Fibroblast of skin of right quadriceps (primary cell): ENCODE measurements at regions not wholly inside any gene's neighbourhood (a gene's known extent, or its start where the extent isn't known, plus 50 kb on each side); places are given as distances from the start of the nearest gene placed in this dataset.

Experiments used
- DNase-seq: peaks from one replicate; pipeline ENCODE4 v3.0.0-alpha.2; 2013

GRCh38 chr2:157068237-157068636 is 189.3 kb upstream of the GALNT5 start:
- no peak for DNase-seq

GRCh38 chr2:157075924-157076323 is 181.6 kb upstream of the GALNT5 start:
- DNase-seq = no peak

- no peak for DNase-seq
These were observed 180.9 kb upstream of the GALNT5 start for GRCh38 chr2:157076526-157077161.

- no peak for DNase-seq
These were observed 179.7 kb upstream of the GALNT5 start for GRCh38 chr2:157077753-157078350.

- DNase-seq = no peak
These were observed 174.6 kb upstream of the GALNT5 start for GRCh38 chr2:157082950-157083349.

GRCh38 chr2:157085522-157085921 is 172.0 kb upstream of the GALNT5 start:
- DNase-seq = no peak

GRCh38 chr2:157087373-157088002 is 170.0 kb upstream of the GALNT5 start:
- DNase-seq = peak; percentile 62

DNA sequence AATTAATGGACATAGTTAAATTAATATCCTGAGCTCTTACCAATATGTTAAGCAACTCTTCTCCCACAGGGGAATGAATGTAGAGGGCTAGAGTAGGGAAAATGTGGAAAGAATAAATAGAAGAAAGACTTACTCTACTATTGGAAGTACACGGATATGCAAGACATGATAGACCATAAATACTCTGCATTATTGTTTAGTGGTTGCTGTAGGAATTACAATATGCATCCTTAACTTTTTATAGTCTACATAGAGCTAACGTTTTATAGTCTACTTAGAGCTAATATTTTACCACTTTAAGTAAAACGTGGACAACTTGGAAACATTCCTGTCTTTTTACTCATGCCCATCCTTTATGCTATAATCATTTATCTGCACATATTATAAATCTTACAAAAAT is 163.8 kb upstream of the GALNT5 start:
- DNase-seq = no peak

DNA sequence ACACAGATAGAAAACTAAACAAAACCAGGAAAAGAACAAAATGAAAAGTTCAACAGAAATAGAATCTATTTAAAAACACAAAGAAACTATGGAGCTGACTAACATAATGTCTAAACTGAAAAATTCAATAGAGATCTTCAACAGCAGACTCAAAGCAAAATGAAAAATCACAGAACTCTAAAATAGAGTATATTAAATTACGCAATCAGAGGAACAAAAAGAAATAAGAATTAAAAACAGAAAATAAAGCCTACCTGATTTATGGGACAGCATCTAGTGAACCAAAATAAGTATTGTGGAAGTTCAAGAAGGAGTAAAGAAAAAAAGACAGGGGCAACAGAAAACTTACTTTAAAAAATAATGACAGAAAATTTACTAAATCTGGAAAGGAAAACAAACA is 152.1 kb upstream of the GALNT5 start:
- no peak for DNase-seq

DNA sequence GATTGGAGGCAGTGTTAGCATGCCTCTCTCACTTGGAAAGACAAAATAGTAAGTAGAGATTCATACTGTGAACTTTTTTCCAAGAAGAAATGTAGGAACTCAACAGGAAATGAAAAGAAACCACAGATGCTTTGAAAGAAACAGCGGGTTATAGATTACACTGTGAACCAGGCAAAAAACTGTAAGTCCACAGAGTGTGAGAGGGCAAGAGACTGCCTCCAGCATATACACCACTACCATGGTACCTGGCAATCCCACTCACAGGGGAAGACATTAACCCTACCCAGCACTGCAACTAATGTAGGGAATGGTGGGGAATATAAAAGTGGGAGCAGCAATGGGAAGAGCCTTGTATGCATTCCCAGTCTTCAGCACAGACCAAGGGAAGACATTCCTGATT is 150.6 kb upstream of the GALNT5 start:
- DNase-seq = no peak

DNA sequence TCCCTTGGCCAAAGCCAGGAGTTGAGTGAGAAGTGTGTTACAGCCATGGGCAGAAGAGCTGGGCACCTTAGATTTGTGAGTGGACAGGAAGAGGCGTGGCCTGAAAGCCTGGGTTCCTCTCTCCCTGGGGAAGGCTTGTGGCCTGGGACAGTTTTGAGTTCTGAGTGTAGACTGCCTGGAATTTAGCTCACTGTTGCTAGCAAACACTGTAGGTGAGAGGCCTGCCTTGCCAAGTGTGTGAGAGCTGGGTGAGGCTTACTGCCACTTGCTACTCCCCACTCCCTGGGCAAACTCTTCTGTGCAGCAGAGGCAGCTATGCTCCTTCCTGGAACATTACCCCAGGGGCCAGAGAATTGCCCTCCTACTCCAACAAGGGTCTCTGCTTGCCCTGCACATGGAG is 150.0 kb upstream of the GALNT5 start:
- no peak for DNase-seq

- DNase-seq = peak; percentile 5
These were observed 149.6 kb upstream of the GALNT5 start for GRCh38 chr2:157107877-157108276.

DNA sequence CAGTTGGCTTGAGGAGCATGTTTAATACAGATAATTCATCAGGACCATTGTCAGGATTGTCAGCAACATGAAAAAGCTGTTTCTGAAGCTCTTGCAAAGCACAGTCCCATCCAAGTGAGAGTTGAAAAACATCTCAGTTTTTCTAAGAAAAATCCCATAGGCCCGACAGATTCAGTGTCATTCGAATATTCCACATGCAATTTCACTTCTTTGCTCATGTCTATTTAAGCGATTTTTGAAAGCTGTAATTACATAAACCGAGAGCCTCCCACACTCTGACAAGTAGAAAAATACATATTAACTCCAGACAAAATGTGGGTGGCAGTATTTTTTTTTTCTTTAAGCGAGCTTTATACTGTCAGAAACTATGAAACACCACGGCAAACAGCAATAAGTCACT is 134.7 kb upstream of the GALNT5 start:
- DNase-seq = no peak

DNA sequence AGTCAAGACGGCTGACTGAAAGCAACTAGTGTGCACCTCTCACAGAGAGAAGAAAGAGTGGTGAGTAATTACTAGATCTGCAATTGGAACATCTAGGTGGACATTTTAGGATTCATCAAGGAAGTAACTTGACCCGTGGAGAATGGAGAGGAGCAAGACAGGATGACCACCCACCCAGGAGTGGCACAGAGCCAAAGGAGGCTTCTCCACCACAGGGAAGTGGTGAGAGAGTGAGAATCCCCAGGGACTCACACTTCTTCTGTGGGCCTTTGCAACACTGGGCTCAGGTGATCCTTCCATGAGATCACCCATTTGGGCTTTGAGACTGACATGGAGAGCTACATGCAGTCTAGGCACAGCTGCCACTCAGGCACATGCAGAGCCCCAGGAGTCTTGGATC is 132.8 kb upstream of the GALNT5 start:
- DNase-seq = no peak

DNA sequence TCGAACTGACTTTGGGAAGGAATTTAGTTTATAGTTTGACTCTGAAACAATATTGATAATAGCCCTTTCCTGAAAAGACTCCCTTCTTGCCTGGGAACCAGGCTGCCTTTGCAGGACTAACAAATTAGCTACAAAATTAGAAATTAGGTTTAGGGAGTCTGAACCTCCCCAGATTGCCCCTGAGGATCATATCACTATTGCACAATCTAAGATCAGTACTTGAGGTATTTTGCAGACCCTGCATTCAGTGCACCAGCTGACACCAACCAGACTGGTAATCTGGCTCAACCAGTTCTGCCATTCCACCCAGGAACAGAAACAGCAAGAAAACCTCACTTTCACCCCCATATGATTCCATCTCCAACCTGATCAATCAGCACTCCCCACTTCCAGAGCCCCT is 131.8 kb upstream of the GALNT5 start:
- no peak for DNase-seq

- no peak for DNase-seq
These were observed 130.1 kb upstream of the GALNT5 start for GRCh38 chr2:157127249-157128012.

- no peak for DNase-seq
These were observed 113.6 kb upstream of the GALNT5 start for GRCh38 chr2:157143901-157144300.

DNA sequence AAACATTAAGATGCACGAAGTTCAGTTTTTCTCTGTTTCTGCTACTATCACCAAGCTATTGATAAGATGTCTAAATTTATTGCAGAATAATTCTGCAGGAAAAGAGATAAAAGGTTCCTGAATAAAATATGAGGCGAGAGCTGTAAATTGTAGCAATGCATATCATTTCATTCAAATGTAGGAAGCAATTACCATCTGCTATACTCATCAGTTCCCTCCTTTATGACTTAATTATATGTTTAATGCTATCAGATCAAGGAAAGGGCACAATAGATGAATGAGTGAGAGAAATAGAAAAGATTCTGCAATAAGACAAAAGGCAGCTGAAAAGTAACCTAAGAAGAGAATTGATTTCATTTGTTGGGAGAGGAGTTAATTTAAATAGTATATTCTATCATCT is 108.2 kb upstream of the GALNT5 start:
- no peak for DNase-seq

- no peak for DNase-seq
These were observed 106.8 kb upstream of the GALNT5 start for GRCh38 chr2:157150747-157151146.

GRCh38 chr2:157152362-157152761 is 105.1 kb upstream of the GALNT5 start:
- no peak for DNase-seq

DNA sequence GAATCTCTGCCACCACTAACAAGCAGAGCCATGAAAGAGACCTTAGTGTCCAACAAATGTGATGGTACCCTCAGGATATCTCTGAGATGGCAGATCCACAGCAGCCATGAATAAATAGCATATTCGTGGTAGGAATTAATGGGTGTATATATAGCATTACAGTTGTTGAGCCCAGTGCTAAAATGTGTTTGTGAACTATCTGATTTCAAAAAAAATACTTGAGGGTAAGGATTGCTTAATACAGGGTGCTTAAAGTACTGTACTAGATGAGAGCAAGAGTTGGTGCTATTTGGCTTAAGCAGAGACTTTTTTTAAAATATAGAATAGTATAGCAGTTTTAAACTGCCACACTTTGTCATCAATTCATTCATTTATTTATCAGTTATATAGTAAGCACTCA is 101.5 kb upstream of the GALNT5 start:
- no peak for DNase-seq

DNA sequence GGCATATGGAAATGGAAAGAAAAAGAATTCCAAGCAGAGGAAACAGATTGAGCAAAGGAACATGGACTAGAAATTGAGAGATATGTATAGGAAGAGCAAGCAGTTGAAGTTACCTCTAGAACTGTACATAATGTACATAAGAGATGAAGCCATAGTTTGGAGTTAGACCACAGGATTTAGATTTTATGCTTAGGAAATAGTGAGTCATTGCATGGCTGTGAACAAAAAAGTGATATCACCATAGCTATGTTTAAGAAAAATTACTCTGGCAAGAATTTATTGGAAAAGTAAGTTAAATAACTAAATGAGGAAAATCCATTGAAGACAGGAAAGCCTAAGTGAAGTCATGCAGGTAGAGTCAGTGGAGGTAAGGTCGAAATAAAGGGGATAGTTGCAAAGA is 99.4 kb upstream of the GALNT5 start:
- DNase-seq = peak; percentile 67

GRCh38 chr2:157159221-157159934 is 98.1 kb upstream of the GALNT5 start:
- DNase-seq = no peak
